Esophagus (tissue), 2 donors: ENCODE measurements at regions not wholly inside any gene's neighbourhood (a gene's known extent, or its start where the extent isn't known, plus 50 kb on each side); places are given as distances from the start of the nearest gene placed in this dataset.
A peak's percentile ranks its signal among the peaks of the same experiment; 100 is the strongest.

Experiments
- H3K27ac ChIP-seq, 2 donors: one replicate each; pipeline ENCODE4 v1.5.1; 2013; ENCODE audit warnings: low read depth in 2 of 2, mild to moderate bottlenecking in 2 of 2, inconsistent platforms in 1 of 2, low read length in 1 of 2, moderate library complexity in 1 of 2
- H3K27me3 ChIP-seq, 2 donors: one replicate each; pipeline ENCODE4 v1.6.1; 2013; ENCODE audit warnings: low read length in 2 of 2, control low read depth in 1 of 2, mild to moderate bottlenecking in 1 of 2; ENCODE audit not compliant: insufficient read depth in 2 of 2, control insufficient read depth in 1 of 2
- H3K36me3 ChIP-seq, 2 donors: one replicate each; pipeline ENCODE4 v1.6.1; 2013; ENCODE audit warnings: low read length in 1 of 2; ENCODE audit not compliant: control insufficient read depth in 2 of 2, insufficient read depth in 2 of 2
- H3K4me1 ChIP-seq, 2 donors: one replicate each; pipeline ENCODE4 v1.6.1; 2013; ENCODE audit warnings: low read length in 1 of 2; ENCODE audit not compliant: control insufficient read depth in 2 of 2, insufficient read depth in 2 of 2
- H3K4me3 ChIP-seq, 2 donors: one replicate each; pipeline ENCODE4 v1.5.1; 2013; ENCODE audit warnings: low read length in 2 of 2, mild to moderate bottlenecking in 2 of 2, low read depth in 1 of 2, moderate library complexity in 1 of 2
- H3K9me3 ChIP-seq, 2 donors: one replicate each; pipeline ENCODE4 v1.6.1; 2013; ENCODE audit warnings: mild to moderate bottlenecking in 2 of 2, low read depth in 1 of 2, low read length in 1 of 2, moderate library complexity in 1 of 2; ENCODE audit not compliant: control insufficient read depth in 2 of 2, insufficient read depth in 1 of 2
- WGBS, 2 donors: extraction: QIAGEN DNeasy Blood & Tissue Kit; methylation state at CpG; one replicate each; pipeline ENCODE4 v1.1.7; 2013; 5-methylcytosine and 5-hydroxymethylcytosine counted together
- donor health status: healthy with polysubstance abuse.
- donor health status: Bipolar disorder and iron deficiency.

DNA sequence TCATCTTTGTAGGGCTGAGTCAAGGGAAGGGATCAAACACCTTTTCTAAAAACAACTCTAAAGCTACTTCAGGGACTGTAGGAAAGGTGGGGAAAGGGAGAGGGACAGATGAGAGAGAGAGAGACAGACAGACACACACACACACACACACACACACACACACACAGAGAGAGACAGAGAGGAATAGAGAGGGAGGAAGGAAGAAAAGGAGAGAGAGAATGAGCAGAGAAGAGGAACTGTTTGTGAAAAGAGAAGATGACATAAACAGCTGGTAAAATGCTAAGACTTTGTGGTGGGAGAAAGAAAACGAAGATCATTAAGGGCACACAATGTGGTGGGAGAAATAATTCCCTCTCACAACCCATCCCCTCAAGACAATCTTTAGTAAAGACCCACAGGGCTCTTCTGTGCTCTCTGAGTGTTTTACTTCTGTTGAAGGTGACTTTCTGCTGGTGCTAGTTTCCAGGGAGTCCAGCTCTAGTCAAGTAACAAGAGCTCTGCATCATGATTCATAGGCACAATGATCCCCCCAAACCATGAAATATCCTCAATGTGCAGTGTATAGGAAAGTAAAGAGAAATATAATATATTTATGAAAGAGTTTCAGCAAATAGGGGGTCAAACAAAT lies 77.2 kb upstream of the STK17B start:
- Histone ChIP-seq H3K9me3 (no peaks in the 10 kb centered on the region), H3K27me3 (no peaks in the 10 kb centered on the region), H3K36me3 (no peaks in the 10 kb centered on the region), H3K4me3 (no peak overlapping the region), H3K4me1 (no peaks in the 10 kb centered on the region), H3K27ac (no peak overlapping the region)
- 78 to 89% methylated on average over 1 of the region's 1 CpG for WGBS, 2 donors

DNA sequence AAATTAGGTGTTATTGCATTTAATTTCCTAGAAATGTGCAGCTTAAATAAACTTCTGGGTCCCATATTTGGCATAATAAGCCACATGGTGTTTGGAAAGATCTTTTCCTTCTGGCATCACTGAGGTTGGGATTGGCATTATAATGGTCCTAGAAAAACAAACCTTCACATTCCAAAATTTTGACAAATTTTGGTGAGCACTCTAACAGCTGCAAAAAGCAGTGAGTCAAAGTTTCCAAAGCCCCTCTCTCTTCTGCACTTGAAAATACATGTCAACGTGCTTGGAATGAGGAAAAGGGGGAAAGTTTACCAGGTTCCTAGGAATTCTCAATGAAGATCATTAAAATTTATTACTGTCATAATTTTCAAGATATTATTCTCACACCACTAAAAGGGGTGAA lies 77.8 kb upstream of the STK17B start:
- Histone ChIP-seq H3K4me1 (no peaks in the 10 kb centered on the region), H3K36me3 (no peaks in the 10 kb centered on the region), H3K4me3 (no peak overlapping the region), H3K9me3 (no peaks in the 10 kb centered on the region), H3K27ac (no peak overlapping the region), H3K27me3 (no peaks in the 10 kb centered on the region)
- WGBS, 2 donors, result 48 to 57% methylated on average over 1 of the region's 1 CpG

- H3K27me3 ChIP-seq, result no peaks in the 10 kb centered on the region
- H3K9me3 ChIP-seq, result no peaks in the 10 kb centered on the region
- H3K4me3 ChIP-seq, result no peak overlapping the region
- no peaks in the 10 kb centered on the region for H3K36me3 ChIP-seq
- H3K4me1 ChIP-seq, result no peaks in the 10 kb centered on the region
- H3K27ac ChIP-seq, result peak overlapping the region in 1 of 2 donors; percentile 7
- 63 to 70% methylated on average over 3 of the region's 3 CpGs for WGBS, 2 donors
These were observed 78.5 kb upstream of the STK17B start for GRCh38 chr2:196249860-196250259.

DNA sequence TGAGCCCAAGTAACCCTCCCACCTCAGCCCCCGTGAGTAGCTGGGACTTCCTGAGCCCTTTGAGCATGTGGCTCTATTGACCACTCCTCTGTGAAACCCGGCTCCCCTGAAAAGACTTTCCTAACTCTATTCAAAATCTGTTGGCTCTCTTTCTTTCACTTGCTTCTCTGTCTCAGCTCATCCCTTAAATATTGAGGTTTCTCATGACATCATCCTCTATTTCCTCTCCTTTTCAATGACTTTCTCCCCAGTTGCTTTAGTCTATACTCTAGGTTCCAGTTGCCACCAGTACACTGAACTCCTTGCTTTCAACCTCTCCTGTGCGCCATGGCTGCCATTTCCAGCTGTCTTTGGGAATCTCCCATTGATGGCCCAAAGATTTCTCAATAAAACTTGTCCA lies 79.8 kb upstream of the STK17B start:
- H3K27me3 ChIP-seq, result no peaks in the 10 kb centered on the region
- no peaks in the 10 kb centered on the region for H3K9me3 ChIP-seq
- H3K36me3 ChIP-seq, result no peaks in the 10 kb centered on the region
- WGBS, 2 donors, result 95 to 99% methylated on average over 3 of the region's 3 CpGs
- H3K4me3 ChIP-seq, result no peak overlapping the region
- no peaks in the 10 kb centered on the region for H3K4me1 ChIP-seq
- H3K27ac ChIP-seq, result no peak overlapping the region

- Histone ChIP-seq H3K36me3 (no peaks in the 10 kb centered on the region), H3K9me3 (no peaks in the 10 kb centered on the region), H3K4me3 (no peak overlapping the region), H3K27ac (no peak overlapping the region), H3K4me1 (no peaks in the 10 kb centered on the region), H3K27me3 (no peaks in the 10 kb centered on the region)
- WGBS, 2 donors, result 98 to 100% methylated on average over 1 of the region's 1 CpG
These were observed 81.2 kb upstream of the STK17B start for GRCh38 chr2:196252408-196253115.

DNA sequence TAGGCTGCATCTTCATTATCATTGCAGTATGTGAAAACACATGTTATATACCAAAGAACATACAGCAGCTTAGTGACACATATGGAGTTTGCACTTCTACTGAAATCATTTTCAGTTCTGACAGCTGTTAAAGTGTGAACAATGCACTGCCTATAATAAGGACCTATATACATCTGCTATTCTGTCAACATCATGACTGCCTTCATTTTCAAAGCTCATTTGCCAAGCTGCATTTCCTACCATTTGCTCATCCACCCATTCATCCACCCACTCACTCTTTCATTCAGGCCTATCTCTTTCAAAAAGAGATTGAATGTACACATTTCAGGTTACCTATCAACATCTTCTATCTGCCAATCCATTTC lies 81.7 kb upstream of the STK17B start:
- Histone ChIP-seq H3K9me3 (no peaks in the 10 kb centered on the region), H3K27ac (no peak overlapping the region), H3K36me3 (no peaks in the 10 kb centered on the region), H3K27me3 (no peaks in the 10 kb centered on the region), H3K4me1 (no peaks in the 10 kb centered on the region), H3K4me3 (no peak overlapping the region)

- Histone ChIP-seq H3K27ac (no peak overlapping the region), H3K36me3 (no peaks in the 10 kb centered on the region), H3K4me3 (no peak overlapping the region), H3K4me1 (no peaks in the 10 kb centered on the region), H3K27me3 (no peaks in the 10 kb centered on the region), H3K9me3 (no peaks in the 10 kb centered on the region)
- 63 to 82% methylated on average over 1 of the region's 1 CpG for WGBS, 2 donors
These were observed 85.2 kb upstream of the STK17B start for GRCh38 chr2:196256585-196256984.

- Histone ChIP-seq H3K27me3 (no peaks in the 10 kb centered on the region), H3K4me3 (no peak overlapping the region), H3K36me3 (no peaks in the 10 kb centered on the region), H3K9me3 (no peaks in the 10 kb centered on the region), H3K4me1 (no peaks in the 10 kb centered on the region), H3K27ac (no peak overlapping the region)
- 78 to 80% methylated on average over 3 of the region's 3 CpGs for WGBS, 2 donors
These were observed 85.7 kb upstream of the STK17B start for GRCh38 chr2:196257086-196257485.

DNA sequence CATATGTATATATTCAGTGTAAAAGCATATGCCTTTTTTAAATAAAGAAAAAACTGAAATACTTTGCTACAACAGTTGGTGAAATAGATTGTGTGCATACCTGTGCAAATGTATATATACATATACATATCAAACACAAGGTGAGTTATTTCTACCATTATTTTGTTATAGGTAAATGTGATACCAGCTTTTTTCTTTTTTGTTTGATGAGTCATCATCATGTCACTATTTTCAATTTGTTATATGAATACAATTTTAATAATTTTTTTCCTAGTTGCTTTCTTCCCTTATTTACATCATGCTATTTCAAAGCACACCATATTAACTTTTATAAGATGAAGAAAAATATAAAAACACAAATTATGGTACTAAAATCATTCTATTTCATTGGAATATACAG lies 87.0 kb upstream of the STK17B start:
- H3K9me3 ChIP-seq, result no peaks in the 10 kb centered on the region
- no peak overlapping the region for H3K4me3 ChIP-seq
- H3K36me3 ChIP-seq, result no peaks in the 10 kb centered on the region
- no peaks in the 10 kb centered on the region for H3K27me3 ChIP-seq
- H3K27ac ChIP-seq, result no peak overlapping the region
- no peaks in the 10 kb centered on the region for H3K4me1 ChIP-seq
